ENCODE measurements at regions not wholly inside any gene's neighbourhood (a gene's known extent, or its start where the extent isn't known, plus 50 kb on each side); places are given as distances from the start of the nearest gene placed in this dataset.

GRCh38 chr1:218658269-218658668 is 313.1 kb downstream of the TGFB2 start:
- TF ChIP-seq CTCF (IDR thresholded peaks at IDR 0.05; ENCODE audit: low read length) (no peak), EZH2 (optimal IDR thresholded peaks at IDR 0.05; ENCODE audit: low read depth, low read length) (no peak), EZH2phosphoT487 (IDR thresholded peaks at IDR 0.05; ENCODE audit: low read length) (no peak)

Data from MM.1S (cell line).